NCI-H748 (cell line): ENCODE measurements at regions not wholly inside any gene's neighbourhood (a gene's known extent, or its start where the extent isn't known, plus 50 kb on each side); places are given as distances from the start of the nearest gene placed in this dataset.

Experiments
- DNase-seq: peaks from one replicate; lab custom pipeline; 2025; ENCODE audit not compliant: unreplicated experiment; lab: John Stamatoyannopoulos, UW

DNA sequence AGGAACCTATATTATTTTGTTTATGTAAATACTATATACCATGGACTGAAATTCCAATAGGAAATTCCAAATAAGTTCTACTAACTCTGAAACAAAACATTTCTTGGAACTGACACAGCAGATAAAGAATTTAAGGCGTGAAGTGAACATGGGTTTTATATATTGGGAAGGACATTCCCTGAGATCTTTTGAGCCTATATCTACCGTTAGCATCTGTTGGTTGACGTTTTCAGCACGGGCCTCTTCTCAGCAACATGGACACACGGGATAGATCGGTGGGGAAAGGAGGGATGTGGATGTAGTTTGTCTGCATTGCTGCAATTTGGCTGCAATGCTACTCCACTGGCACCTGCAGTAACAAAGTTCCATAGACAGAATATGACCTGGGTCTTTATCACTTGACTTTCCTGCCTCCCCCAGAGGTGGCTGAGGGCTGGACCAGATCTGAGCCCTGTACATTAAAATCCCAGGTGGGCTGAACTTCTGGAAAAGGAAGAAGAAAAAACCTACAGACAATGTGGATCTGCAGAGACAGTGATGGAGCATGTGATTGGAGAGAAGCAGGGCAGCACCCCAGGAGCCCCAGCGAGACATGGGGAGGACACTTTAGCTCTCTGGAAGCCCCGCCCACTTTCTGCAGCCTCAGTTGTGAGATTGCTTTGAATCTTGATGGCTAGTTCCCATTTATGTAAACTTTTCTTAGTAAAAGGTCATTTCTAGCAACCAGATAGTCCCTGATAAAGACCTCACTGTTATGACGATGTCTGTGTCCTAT, 91.2 kb upstream of the CPEB4 start:
- no peak for DNase-seq

DNA sequence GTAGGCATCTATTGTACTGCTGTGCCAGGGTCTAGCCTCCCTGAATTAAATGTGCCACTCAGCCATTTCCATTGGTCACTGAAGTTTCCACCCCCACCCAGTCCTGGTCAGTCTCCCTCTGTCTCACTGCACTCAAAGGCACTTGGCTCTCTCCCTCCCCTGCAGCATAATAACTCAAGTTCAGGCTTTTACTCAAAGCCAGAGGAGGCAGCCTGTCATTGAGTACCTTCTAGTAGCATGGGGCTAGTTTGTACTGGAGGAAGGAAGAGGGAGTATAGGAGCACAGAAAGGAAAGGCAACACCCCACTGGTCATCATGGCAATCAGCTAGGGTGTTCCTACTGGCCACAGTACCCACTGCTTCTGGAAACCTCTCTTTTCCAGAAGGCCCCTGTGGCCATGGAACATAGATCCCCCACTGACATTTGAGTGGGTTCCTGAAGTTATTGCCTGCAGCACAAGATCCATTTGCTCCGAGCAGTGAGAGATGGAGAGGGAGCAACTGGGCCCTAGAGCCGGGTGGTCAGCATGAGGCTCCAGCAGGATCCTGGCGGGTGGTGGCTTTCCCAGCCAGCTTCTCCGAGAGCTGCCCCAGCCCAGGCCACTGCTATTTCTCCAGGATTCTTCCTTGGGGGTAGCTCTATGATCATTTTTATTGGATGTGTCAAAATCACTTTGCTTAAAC, 89.9 kb upstream of the CPEB4 start:
- DNase-seq = no peak

DNA sequence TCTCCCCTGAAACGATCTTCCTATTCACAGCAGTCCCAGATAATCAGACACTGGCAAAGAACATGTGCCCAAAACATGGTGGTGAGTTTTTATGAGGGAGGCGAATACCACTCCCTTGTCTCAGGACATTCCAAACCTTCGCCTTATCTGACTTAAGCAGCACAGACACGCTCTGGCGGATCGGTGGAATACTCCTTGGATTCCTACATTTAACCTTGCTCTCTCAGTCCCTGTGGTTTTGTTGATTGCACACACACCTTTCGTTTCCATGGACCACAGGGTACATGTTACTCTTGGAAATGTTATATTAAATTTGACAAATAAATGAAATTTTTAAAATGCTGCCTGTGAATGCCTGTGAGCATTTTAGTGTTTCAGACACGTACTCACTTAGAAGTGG, 87.8 kb upstream of the CPEB4 start:
- DNase-seq = no peak

- DNase-seq = no peak
Observed at GRCh38 chr5:173801006-173801405, 87.1 kb upstream of the CPEB4 start.

- no peak for DNase-seq
Observed at GRCh38 chr5:173802670-173803165, 85.4 kb upstream of the CPEB4 start.

DNA sequence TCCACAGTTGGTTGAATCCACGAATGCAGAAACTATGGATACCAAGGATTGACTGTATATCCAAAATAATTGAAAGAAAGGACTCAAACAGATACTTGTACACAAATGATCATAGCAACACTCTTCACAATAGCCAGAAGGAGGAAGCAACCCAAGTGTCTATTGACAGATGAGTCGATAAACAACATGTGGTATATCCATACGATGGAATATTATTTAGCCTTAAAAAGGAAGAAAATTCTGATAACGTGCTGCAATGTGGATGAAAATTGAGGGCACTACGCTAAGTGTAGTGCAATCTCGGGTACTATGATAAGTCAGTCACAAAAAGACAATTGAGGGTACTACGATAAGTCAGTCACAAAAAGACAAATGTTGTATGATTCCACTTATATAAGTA, 83.6 kb upstream of the CPEB4 start:
- no peak for DNase-seq

DNA sequence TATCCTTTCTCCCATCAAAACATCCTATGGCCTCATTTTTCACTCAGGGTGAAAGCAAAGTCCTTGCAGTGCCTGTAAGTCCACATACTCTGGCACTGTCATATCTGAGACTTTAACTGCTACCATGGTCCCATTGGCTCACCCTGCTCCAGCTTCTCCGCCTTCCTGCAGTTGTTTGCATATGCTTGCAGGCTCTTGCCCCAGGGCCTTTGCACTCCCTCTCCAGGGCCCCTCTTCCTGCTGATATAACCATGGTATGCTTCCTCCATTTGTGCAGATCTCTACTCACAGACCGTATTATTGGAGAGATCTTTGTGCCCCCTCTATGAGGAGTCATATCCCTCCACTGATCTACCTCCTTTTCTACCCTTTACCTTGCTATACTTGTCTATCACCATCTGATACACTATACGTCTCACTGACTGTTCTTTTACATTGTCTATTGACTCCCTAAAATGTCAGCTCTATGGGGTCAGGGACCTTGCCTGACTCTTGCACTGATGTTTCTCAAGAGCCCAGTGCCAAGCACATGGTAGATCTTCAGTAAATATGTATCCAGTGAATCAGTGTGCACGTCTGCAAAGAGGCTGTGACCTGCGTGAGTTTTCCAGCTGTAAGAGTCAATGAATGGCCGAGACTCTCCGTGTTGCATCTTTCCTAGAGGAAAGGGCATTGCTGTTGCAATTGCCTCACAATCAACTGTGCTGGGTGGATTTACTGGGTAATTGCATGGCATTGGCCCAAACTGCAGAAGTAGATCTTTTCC, 81.7 kb upstream of the CPEB4 start:
- no peak for DNase-seq

GRCh38 chr5:173807181-173807655, 80.9 kb upstream of the CPEB4 start:
- no peak for DNase-seq

DNA sequence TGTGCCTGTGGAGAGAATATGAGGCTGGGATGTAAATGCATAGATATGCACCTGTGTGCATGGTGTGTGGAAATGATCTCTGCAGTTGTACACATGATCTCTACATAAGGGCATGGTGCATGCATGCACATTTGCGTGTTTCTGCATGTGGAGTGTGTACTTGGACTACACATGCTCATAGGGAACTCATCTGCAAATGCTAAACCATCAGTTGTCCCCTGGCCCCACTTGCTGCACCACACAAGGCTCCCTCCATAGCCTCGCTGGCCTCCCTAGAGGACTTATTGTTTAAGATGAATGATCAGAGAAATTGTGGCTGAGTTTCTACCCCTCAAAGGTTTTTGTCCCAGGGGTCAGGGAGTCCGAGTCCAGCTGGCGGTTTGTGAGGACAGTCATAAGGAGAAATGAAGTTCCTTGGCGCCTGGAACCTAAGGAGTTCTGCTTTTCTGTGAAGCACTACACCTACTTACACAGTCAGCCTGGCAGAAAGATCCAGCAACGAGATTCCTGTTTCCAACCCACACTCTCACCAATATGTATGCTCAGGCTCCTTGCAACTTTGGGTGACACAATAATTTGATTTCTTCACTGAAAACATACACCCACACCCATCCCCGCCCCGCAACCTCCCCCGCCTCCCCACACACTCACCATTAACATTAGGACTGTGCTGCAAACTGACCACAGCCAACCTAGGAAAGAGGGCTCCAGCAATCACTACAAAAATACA, 79.9 kb upstream of the CPEB4 start:
- no peak for DNase-seq

DNA sequence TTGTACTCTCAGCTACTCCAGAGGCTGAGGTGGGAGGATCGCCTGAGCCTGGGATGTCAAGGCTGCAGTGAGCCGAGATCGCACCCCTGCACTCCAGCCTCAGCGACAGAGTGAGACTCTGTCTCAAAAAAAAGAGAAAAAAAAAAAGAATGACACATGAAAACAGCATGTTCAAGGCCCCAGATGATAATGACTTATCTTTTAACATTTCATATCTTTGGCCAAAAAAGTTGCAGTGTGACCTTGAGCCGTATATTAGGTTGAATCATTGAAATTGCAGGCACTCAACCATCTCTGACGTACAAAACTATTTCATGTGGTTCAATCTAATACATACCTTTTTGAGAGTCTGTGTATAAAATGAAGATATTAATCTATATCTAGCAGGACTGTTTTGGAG, 79.1 kb upstream of the CPEB4 start:
- DNase-seq = no peak

DNA sequence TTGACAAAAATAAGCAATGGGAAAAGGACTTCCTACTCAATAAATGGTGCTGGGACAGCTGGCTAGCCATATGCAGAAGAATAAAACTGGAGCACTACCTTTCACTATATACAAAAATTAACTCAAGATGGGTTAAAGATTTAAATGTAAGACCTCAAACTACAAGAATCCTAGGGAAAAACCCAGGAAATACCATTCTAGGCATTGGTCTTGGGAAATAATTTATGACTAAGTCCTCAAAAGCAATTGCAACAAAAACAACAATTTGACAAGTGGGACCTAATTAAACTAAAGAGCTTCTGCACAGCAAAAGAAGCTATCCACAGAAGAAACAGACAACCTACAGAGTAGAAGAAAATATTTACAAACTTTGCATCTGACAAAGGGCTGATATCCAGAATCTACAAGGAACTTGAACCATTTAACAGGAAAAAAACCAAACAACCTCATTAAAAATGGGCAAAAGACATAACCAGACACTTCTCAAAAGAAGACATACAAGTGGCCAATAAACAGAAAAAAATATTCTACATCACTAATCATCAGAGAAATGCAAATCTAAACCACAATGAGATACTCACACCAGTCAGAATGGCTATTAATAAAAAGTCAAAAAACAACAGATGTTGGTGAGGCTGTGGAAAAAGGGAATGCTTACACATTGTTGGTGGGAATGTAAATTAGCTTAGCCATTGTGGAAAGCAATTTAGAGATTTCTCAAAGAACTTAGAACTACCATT, 75.2 kb upstream of the CPEB4 start:
- no peak for DNase-seq

DNA sequence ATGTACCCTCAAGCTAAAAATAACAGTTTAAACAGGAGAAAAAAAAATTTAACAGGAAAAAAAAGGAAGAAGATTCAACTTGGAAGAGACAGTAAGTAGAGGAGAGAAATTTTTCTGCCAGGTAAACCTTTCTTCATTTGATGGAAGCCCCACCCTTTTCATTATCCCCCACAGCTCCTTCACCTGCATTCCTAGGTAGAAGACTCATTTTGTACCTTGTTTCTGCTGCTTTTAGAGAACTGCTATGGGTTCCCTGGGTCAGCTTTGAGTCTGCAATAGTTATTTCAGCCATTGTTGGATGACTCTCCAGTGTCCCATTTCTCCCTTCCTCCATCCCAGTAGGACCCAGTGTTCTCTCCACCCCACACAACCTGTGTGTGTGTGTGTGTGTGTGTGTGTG, 74.1 kb upstream of the CPEB4 start:
- no peak for DNase-seq

DNA sequence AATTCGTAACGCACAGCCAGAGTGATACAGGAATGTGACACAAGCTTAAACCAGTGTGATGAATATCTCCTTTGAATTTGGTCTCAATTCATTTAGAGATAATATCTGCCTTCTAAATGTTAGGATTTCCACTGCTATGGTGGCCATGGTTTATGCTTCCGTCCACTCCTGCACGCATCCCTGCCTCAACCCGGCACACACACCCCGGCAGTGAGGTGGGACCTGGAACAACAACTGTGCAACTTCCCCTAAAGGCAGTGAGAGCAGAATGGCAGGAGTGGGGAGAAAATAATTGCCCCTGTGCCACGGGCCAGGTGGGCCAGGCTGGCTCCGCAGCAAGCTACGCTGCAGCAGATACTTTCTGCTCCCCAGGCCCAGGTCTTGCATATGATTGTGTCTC, 72.6 kb upstream of the CPEB4 start:
- DNase-seq = no peak

DNA sequence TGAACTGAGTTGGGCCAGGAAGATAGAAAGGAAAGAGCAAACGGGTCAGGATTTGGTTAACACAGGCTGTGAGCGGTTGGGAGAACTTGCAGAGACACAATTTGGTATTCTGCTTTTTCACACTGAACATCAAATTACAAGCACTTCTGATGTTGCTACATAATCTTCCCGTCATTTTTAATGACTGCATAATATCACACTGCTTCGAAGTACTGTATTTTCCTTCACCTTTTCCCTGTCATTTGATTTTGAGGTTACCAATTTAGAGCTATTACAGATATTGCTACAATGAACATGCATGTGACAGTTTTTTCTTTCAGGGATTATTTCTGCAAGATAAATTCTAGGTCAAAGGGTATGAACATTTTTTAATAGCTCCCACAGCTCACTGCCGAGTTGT, 71.4 kb upstream of the CPEB4 start:
- DNase-seq = no peak

- DNase-seq = no peak
Observed at GRCh38 chr5:173817561-173817960, 70.6 kb upstream of the CPEB4 start.

DNA sequence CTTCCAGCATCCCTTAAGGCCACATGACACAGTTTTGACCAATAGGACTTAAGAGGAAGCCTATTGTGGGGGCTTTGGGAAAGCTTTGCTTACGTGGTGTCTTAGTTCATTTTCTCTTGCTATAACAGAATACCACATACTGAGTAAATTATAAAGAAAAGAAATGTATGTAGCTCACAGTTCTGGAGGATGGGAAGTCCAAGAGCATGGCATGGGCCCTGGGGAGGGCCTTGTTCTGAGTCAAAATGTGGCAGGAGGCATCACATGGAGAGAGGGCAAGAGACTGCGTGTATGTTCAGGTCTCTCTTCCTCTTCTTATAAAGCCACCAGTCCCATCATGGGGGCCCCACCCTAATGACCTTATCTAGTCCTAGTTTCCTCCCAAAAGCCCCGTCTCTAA, 68.6 kb upstream of the CPEB4 start:
- DNase-seq = no peak

GRCh38 chr5:173823274-173823644, 64.9 kb upstream of the CPEB4 start:
- DNase-seq = no peak

DNA sequence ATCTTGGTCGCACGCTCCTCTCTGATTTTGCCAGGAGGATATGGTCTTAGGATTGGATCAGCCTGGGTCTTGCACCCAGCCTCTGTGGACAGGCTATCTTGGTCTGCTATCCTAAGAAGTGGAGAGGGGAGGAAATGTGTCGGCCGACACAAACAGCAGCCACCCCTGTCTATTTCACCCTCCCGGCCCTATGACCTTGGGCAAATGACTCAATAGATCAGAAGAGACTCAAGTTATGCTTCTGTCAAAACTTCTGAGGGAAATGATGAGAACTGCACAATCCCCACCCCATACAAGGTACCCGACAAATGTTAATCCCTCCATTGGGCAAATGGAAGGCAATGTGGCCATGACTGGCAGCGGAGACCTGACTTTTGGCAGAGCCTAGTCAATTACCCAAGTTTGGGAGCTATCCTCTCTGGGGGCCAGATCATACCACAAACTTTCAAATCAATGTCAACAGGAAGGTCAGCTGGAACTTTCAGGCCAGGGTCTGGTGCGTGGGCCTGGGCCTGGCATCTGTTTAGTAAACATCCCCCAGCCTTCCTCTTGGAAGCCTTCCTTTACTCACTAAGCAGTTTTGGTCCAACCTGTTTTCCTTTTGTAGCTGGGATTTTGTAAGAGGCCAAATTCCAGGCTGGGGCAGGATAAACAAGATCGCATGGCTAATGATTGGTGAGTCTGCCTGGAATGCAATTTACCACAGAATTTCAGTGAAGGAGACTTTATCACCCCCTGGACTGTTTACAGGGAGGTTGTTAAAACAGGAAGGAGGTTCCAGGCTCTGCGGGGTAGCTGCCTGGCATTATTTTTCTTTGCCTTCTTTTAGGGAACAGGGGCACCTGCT, 64.2 kb upstream of the CPEB4 start:
- no peak for DNase-seq

DNA sequence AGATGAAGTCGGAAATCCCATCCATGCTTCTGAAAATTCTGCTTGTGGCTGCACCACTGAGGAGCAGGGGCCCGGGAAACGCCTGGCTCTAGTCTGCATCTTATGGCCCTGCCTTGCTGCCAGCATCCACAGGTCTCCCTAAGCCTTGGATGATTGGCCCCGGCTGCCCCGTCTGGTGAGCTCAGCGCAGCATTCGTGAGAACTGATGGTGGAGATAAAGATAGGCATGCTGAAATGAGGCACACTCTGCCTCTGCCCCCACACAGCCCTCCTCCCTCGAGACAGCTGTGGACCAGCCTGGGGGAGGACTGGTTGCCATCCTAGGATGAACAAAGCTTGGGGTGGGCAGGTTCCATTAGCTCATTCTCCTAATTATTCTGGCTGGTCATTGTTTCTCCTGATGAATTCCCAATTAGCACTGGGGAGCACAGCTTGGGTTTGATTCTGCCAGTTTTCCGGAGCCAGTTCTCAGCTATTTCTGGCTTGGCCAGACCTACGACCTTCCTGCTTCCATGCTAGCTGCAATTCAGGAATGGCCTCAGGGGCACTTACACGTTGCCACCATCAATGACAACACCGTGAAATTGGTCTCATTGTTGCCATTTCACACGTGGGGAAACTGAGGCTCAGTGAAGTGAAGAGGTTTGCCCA, 62.8 kb upstream of the CPEB4 start:
- DNase-seq = no peak
